ENCODE measurements at regions not wholly inside any gene's neighbourhood (a gene's known extent, or its start where the extent isn't known, plus 50 kb on each side); places are given as distances from the start of the nearest gene placed in this dataset.

DNA sequence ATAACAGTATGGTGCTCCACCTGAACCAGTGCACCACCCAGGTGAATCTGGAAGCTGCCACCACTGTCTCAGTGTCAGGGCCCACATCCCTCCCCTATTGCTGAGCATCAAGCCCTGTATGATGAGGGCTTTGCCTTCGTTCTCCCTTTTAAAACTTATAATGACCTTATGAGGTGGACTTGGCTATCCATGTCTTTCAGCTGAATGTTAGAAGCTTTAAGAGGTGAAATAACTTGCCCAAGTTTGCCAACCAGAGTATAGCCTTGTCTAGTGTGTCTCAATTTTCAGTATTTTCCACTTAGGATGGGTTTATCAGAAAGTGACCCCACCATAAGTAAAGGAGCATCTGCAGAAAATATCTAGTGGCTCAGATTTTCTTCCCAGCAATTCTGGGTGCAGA is 87.8 kb downstream of the SHOX2 start:
- TF ChIP-seq RFX5 (IDR thresholded peaks at IDR 0.05) (no peak), ZSCAN20 (CRISPR knock-in tag; IDR thresholded peaks at IDR 0.05) (no peak), NFE2L2 (conservative IDR thresholded peaks at IDR 0.05; ENCODE audit: low read length) (no peak), POLR2A (IDR thresholded peaks at IDR 0.05; ENCODE audit: low read length) (no peak), HOXB13 (CRISPR knock-in tag; IDR thresholded peaks at IDR 0.05; ENCODE audit: low read depth) (no peak)
- TF ChIP-seq, protein P1, sequence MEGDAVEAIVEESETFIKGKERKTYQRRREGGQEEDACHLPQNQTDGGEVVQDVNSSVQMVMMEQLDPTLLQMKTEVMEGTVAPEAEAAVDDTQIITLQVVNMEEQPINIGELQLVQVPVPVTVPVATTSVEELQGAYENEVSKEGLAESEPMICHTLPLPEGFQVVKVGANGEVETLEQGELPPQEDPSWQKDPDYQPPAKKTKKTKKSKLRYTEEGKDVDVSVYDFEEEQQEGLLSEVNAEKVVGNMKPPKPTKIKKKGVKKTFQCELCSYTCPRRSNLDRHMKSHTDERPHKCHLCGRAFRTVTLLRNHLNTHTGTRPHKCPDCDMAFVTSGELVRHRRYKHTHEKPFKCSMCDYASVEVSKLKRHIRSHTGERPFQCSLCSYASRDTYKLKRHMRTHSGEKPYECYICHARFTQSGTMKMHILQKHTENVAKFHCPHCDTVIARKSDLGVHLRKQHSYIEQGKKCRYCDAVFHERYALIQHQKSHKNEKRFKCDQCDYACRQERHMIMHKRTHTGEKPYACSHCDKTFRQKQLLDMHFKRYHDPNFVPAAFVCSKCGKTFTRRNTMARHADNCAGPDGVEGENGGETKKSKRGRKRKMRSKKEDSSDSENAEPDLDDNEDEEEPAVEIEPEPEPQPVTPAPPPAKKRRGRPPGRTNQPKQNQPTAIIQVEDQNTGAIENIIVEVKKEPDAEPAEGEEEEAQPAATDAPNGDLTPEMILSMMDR (IDR thresholded peaks at IDR 0.05), result no peak
- TF ChIP-seq, protein P2, sequence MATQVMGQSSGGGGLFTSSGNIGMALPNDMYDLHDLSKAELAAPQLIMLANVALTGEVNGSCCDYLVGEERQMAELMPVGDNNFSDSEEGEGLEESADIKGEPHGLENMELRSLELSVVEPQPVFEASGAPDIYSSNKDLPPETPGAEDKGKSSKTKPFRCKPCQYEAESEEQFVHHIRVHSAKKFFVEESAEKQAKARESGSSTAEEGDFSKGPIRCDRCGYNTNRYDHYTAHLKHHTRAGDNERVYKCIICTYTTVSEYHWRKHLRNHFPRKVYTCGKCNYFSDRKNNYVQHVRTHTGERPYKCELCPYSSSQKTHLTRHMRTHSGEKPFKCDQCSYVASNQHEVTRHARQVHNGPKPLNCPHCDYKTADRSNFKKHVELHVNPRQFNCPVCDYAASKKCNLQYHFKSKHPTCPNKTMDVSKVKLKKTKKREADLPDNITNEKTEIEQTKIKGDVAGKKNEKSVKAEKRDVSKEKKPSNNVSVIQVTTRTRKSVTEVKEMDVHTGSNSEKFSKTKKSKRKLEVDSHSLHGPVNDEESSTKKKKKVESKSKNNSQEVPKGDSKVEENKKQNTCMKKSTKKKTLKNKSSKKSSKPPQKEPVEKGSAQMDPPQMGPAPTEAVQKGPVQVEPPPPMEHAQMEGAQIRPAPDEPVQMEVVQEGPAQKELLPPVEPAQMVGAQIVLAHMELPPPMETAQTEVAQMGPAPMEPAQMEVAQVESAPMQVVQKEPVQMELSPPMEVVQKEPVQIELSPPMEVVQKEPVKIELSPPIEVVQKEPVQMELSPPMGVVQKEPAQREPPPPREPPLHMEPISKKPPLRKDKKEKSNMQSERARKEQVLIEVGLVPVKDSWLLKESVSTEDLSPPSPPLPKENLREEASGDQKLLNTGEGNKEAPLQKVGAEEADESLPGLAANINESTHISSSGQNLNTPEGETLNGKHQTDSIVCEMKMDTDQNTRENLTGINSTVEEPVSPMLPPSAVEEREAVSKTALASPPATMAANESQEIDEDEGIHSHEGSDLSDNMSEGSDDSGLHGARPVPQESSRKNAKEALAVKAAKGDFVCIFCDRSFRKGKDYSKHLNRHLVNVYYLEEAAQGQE (IDR thresholded peaks at IDR 0.05), result no peak
- TF ChIP-seq, protein P3, sequence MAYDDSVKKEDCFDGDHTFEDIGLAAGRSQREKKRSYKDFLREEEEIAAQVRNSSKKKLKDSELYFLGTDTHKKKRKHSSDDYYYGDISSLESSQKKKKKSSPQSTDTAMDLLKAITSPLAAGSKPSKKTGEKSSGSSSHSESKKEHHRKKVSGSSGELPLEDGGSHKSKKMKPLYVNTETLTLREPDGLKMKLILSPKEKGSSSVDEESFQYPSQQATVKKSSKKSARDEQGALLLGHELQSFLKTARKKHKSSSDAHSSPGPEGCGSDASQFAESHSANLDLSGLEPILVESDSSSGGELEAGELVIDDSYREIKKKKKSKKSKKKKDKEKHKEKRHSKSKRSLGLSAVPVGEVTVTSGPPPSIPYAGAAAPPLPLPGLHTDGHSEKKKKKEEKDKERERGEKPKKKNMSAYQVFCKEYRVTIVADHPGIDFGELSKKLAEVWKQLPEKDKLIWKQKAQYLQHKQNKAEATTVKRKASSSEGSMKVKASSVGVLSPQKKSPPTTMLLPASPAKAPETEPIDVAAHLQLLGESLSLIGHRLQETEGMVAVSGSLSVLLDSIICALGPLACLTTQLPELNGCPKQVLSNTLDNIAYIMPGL (CRISPR knock-in tag; IDR thresholded peaks at IDR 0.05; ENCODE audit: borderline replicate concordance), result no peak
- TF ChIP-seq, protein P4, sequence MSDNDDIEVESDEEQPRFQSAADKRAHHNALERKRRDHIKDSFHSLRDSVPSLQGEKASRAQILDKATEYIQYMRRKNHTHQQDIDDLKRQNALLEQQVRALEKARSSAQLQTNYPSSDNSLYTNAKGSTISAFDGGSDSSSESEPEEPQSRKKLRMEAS (IDR thresholded peaks at IDR 0.05), result no peak
